K562 (cell line): ENCODE measurements at regions not wholly inside any gene's neighbourhood (a gene's known extent, or its start where the extent isn't known, plus 50 kb on each side); places are given as distances from the start of the nearest gene placed in this dataset.
A peak's percentile ranks its signal among the peaks of the same experiment; 100 is the strongest.

Experiments used
- CSDE1 ChIP-seq, 2 experiments: fragments of 450-650 bp; IDR thresholded peaks; 2 replicates each; pipeline ENCODE4 v1.6.1; 2016; ENCODE audit warnings: mild to moderate bottlenecking in 1 of 2
- CTCF ChIP-seq, 3 experiments: IDR thresholded peaks in 2 of 3; conservative IDR thresholded peaks in 1 of 3; 2 replicates each; pipeline ENCODE4 v1.5.1; 2011 to 2012; ENCODE audit warnings: low read length in 3 of 3, mild to moderate bottlenecking in 3 of 3, control low read depth in 2 of 3, improper control_type of control experiment in 1 of 3, inconsistent platforms in 1 of 3, low read depth in 1 of 3, mixed read lengths in 1 of 3, moderate library complexity in 1 of 3; ENCODE audit not compliant: insufficient read depth in 2 of 3
- FOXP4 ChIP-seq: sonication (generic); formaldehyde crosslinking; IDR thresholded peaks from 2 replicates; pipeline ENCODE4 v1.8.0; 2022; ENCODE audit warnings: mild to moderate bottlenecking, missing genetic modification reagents, borderline replicate concordance
- KLF10 ChIP-seq: fragments of 250-450 bp; sonication (Bioruptor Pico); IDR thresholded peaks from 2 replicates; pipeline ENCODE4 v1.6.1; 2021; ENCODE audit warnings: matching md5 sums
- LCOR ChIP-seq: sonication (generic); formaldehyde crosslinking; IDR thresholded peaks from 2 replicates; pipeline ENCODE4 v1.8.0; 2022; ENCODE audit warnings: mild to moderate bottlenecking, missing genetic modification reagents
- MAX ChIP-seq: sonication (generic); formaldehyde crosslinking; IDR thresholded peaks from 2 replicates; pipeline ENCODE4 v1.9.0; 2022; ENCODE audit warnings: mild to moderate bottlenecking, missing genetic modification reagents
- MLLT1 ChIP-seq, 2 experiments: fragments of 450-650 bp; IDR thresholded peaks; 2 replicates each; pipeline ENCODE4 v1.6.1; 2016
- NFE2 ChIP-seq: IDR thresholded peaks from 2 replicates; pipeline ENCODE4 v1.6.1; 2014; ENCODE audit warnings: antibody characterized with exemption, low read depth
- PPARD ChIP-seq: fragments of 250-450 bp; sonication (Bioruptor Pico); IDR thresholded peaks from 2 replicates; pipeline ENCODE4 v1.8.0; 2022; ENCODE audit warnings: inconsistent platforms, mild to moderate bottlenecking, moderate library complexity
- PTBP1 ChIP-seq: fragments of 200-400 bp; formaldehyde crosslinking; IDR thresholded peaks from 2 replicates; pipeline ENCODE4 v1.6.1; 2017; ENCODE audit warnings: low read depth, low read length
- RBM39 ChIP-seq: fragments of 200-400 bp; formaldehyde crosslinking; optimal IDR thresholded peaks from 2 replicates; pipeline ENCODE3; 2018; ENCODE audit warnings: low read depth, low read length
- SREBF1 ChIP-seq: fragments of 150-350 bp; IDR thresholded peaks from 2 replicates; pipeline ENCODE4 v1.6.1; 2014; ENCODE audit warnings: antibody characterized with exemption, low read depth, low read length, borderline replicate concordance
- SRSF1 ChIP-seq: fragments of 200-400 bp; formaldehyde crosslinking; IDR thresholded peaks from 2 replicates; pipeline ENCODE4 v1.6.1; 2017; ENCODE audit warnings: mild to moderate bottlenecking, low read depth, low read length, moderate library complexity
- ZNF146 ChIP-seq: IDR thresholded peaks from one replicate; pipeline ENCODE4 v1.6.1; 2018; ENCODE audit warnings: missing compliant biosample characterization; ENCODE audit not compliant: unreplicated experiment
- ZNF263 ChIP-seq: sonication (generic); formaldehyde crosslinking; IDR thresholded peaks from 2 replicates; pipeline ENCODE4 v1.8.0; 2022; ENCODE audit warnings: mild to moderate bottlenecking, missing genetic modification reagents, borderline replicate concordance
- ZNF41 ChIP-seq: fragments of 250-450 bp; sonication (Bioruptor Pico); conservative IDR thresholded peaks from 2 replicates; pipeline ENCODE4 v1.4.0; 2020; ENCODE audit warnings: mild to moderate bottlenecking
- ZNF57 ChIP-seq: fragments of 450-650 bp; formaldehyde crosslinking; IDR thresholded peaks from 2 replicates; pipeline ENCODE4 v1.4.0; 2020; ENCODE audit warnings: mild to moderate bottlenecking, moderate library complexity
- ZNF589 ChIP-seq: fragments of 200-800 bp; sonication (Bioruptor generic); IDR thresholded peaks from 2 replicates; pipeline ENCODE4 v1.6.1; 2016; ENCODE audit warnings: low read depth, missing genetic modification characterization, missing compliant biosample characterization
- ZNF764 ChIP-seq: fragments of 250-450 bp; sonication (Bioruptor Pico); IDR thresholded peaks from 2 replicates; pipeline ENCODE4 v1.4.0; 2020; ENCODE audit warnings: low read depth, mild to moderate bottlenecking, moderate library complexity
- TF ChIP-seq, protein P1 (sequence below): sonication (generic); formaldehyde crosslinking; IDR thresholded peaks from 2 replicates; pipeline ENCODE4 v1.8.1; 2023; ENCODE audit warnings: mild to moderate bottlenecking, missing genetic modification reagents, moderate library complexity
- TF ChIP-seq, protein P2 (sequence below): fragments of 250-450 bp; sonication (Bioruptor Pico); IDR thresholded peaks from 2 replicates; pipeline ENCODE4 v1.4.0; 2020; ENCODE audit warnings: mild to moderate bottlenecking

DNA sequence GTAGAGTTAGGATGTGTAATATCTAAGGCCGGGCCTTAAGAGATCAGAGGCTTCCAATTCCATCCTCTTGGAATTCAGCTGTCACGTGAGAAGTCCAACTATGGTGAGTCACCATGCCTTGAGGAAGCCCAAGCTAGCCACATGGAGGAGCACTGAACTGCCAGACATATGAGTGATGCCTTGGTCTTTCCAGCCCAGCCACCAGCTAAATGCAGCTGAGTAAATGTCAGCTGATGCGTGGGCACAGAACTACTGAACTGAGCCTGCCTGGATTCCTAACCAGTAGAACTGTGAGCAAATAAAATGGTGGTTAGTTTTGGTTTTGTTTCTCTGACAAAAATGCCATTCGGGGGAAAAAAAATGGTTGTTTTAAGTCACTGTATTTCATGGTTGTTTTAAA, 153.7 kb upstream of the SERTAD2 start (continued):
- TF ChIP-seq ZNF146 (CRISPR knock-in tag), result no peak
- no peak for TF ChIP-seq PPARD (CRISPR knock-in tag)
- TF ChIP-seq MLLT1 (IDR thresholded peaks at IDR 0.05), result no peak
- TF ChIP-seq MAX, result no peak
- no peak for TF ChIP-seq CSDE1 (IDR thresholded peaks at IDR 0.05)
- TF ChIP-seq FOXP4 (CRISPR knock-in tag), result no peak
- peak in 1 of 3 experiments; percentile 14; a peak in 1 of 6 replicates for TF ChIP-seq CTCF (IDR thresholded peaks at IDR 0.05 in 2 of 3, conservative IDR thresholded peaks at IDR 0.05 in 1 of 3; ENCODE audit: insufficient read depth in 2 of 3, low read depth in 1 of 3, low read length in 3 of 3)
- TF ChIP-seq SREBF1, result no peak
- TF ChIP-seq, protein P1, sequence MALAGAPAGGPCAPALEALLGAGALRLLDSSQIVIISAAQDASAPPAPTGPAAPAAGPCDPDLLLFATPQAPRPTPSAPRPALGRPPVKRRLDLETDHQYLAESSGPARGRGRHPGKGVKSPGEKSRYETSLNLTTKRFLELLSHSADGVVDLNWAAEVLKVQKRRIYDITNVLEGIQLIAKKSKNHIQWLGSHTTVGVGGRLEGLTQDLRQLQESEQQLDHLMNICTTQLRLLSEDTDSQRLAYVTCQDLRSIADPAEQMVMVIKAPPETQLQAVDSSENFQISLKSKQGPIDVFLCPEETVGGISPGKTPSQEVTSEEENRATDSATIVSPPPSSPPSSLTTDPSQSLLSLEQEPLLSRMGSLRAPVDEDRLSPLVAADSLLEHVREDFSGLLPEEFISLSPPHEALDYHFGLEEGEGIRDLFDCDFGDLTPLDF, result no peak
- TF ChIP-seq ZNF589 (CRISPR knock-in tag), result peak; percentile 39; the same call in 1 of the 2 replicates
- no peak for TF ChIP-seq LCOR
- TF ChIP-seq, protein P2, sequence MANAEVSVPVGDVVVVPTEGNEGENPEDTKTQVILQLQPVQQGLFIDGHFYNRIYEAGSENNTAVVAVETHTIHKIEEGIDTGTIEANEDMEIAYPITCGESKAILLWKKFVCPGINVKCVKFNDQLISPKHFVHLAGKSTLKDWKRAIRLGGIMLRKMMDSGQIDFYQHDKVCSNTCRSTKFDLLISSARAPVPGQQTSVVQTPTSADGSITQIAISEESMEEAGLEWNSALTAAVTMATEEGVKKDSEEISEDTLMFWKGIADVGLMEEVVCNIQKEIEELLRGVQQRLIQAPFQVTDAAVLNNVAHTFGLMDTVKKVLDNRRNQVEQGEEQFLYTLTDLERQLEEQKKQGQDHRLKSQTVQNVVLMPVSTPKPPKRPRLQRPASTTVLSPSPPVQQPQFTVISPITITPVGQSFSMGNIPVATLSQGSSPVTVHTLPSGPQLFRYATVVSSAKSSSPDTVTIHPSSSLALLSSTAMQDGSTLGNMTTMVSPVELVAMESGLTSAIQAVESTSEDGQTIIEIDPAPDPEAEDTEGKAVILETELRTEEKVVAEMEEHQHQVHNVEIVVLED (CRISPR knock-in tag), result no peak
- TF ChIP-seq SRSF1, result no peak
- no peak for TF ChIP-seq KLF10
- TF ChIP-seq NFE2, result 0 out of 2 replicates have a peak, but pooled peaks have one; percentile 13
- TF ChIP-seq ZNF263 (CRISPR knock-in tag), result no peak
- TF ChIP-seq ZNF764, result no peak
- TF ChIP-seq PTBP1, result no peak
- no peak for TF ChIP-seq RBM39
- no peak for TF ChIP-seq ZNF41
- TF ChIP-seq ZNF57 (CRISPR knock-in tag), result no peak
